ENCODE measurements at regions not wholly inside any gene's neighbourhood (a gene's known extent, or its start where the extent isn't known, plus 50 kb on each side); places are given as distances from the start of the nearest gene placed in this dataset.
"Not testable (repeated sequence)": the region's sequence is repeated elsewhere in the genome, so short reads cannot be mapped to it uniquely, and the experiment has no call there.

GRCh38 chr2:180240774-180241173, 233.7 kb upstream of the CWC22 start:
- Histone ChIP-seq H3K4me1 (no peaks in the 10 kb centered on the region), H3K9me3 (no peaks in the 10 kb centered on the region), H3K36me3 (no peaks in the 10 kb centered on the region), H3K4me3 (no peak overlapping the region), H3K27me3 (no peaks in the 10 kb centered on the region), H3K27ac (no peak overlapping the region)
- intact Hi-C loops (cut with DNase I): no loop called here
- TF ChIP-seq POLR2A (IDR thresholded peaks at IDR 0.05): no peak
- TF ChIP-seq, protein P1, sequence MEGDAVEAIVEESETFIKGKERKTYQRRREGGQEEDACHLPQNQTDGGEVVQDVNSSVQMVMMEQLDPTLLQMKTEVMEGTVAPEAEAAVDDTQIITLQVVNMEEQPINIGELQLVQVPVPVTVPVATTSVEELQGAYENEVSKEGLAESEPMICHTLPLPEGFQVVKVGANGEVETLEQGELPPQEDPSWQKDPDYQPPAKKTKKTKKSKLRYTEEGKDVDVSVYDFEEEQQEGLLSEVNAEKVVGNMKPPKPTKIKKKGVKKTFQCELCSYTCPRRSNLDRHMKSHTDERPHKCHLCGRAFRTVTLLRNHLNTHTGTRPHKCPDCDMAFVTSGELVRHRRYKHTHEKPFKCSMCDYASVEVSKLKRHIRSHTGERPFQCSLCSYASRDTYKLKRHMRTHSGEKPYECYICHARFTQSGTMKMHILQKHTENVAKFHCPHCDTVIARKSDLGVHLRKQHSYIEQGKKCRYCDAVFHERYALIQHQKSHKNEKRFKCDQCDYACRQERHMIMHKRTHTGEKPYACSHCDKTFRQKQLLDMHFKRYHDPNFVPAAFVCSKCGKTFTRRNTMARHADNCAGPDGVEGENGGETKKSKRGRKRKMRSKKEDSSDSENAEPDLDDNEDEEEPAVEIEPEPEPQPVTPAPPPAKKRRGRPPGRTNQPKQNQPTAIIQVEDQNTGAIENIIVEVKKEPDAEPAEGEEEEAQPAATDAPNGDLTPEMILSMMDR (IDR thresholded peaks at IDR 0.05): no peak
- no peak for TF ChIP-seq POLR2AphosphoS5 (IDR thresholded peaks at IDR 0.05)
- TF ChIP-seq EP300 (IDR thresholded peaks at IDR 0.05): no peak
- DNase-seq: no peak

DNA sequence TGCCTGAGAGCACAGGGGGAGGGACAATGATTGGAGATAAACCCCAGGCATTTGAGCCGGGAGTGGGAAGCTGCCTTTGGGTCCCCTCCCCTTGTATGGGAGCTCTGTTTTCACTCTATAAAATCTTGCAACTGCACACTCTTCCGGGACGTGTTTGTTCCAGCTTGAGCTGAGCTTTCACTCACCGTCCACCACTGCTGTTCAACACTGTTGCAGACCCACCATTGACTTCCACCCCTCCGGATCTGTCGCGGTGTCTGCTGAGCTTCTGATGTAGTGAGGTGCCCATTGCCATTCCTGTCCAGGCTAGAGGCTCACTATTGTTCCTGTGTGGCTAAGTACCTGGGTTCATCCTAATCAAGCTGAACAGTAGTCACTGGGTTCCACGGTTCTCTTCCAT, 231.6 kb upstream of the CWC22 start:
- Histone ChIP-seq H3K27me3 (no peaks in the 10 kb centered on the region), H3K4me3 (no peak overlapping the region), H3K4me1 (no peaks in the 10 kb centered on the region), H3K9me3 (no peaks in the 10 kb centered on the region), H3K27ac (no peak overlapping the region), H3K36me3 (no peaks in the 10 kb centered on the region)
- intact Hi-C loops (cut with DNase I): no loop called here
- TF ChIP-seq POLR2AphosphoS5 (IDR thresholded peaks at IDR 0.05) (no peak), EP300 (IDR thresholded peaks at IDR 0.05) (no peak), POLR2A (IDR thresholded peaks at IDR 0.05) (no peak)
- TF ChIP-seq, protein P1 (IDR thresholded peaks at IDR 0.05): no peak
- WGBS, 2 donors: 91 to 96% methylated on average over 8 of the region's 8 CpGs
- DNase-seq: no peak

- H3K9me3 ChIP-seq; H3K4me3 ChIP-seq; H3K27ac ChIP-seq; H3K36me3 ChIP-seq; intact Hi-C loops (cut with DNase I); DNase-seq; H3K4me1 ChIP-seq; H3K27me3 ChIP-seq: not testable (repeated sequence)
- 88 to 93% methylated on average over 3 of the region's 3 CpGs for WGBS, 2 donors
These were observed 229.0 kb upstream of the CWC22 start for GRCh38 chr2:180236061-180236460.

DNA sequence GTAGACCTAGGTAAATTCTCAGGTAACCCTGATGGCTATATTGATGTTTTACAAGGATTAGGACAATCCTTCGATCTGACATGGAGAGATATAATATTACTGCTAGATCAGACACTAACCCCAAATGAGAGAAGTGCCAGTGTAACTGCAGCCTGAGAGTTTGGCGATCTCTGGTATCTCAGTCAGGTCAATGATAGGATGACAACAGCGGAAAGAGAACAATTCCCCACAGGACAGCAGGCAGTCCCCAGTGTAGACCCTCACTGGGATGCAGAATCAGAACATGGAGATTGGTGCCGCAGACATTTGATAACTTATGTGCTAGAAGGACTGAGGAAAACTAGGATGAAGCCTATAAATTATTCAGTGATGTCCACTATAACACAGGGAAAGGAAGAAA, 228.4 kb upstream of the CWC22 start:
- H3K36me3 ChIP-seq; H3K27me3 ChIP-seq; H3K4me1 ChIP-seq; DNase-seq; H3K4me3 ChIP-seq; H3K27ac ChIP-seq; H3K9me3 ChIP-seq; intact Hi-C loops (cut with DNase I): not testable (repeated sequence)
- WGBS, 2 donors: 95 to 96% methylated on average over 4 of the region's 4 CpGs

- H3K27me3 ChIP-seq; H3K27ac ChIP-seq; DNase-seq; intact Hi-C loops (cut with DNase I); H3K4me1 ChIP-seq; H3K36me3 ChIP-seq; H3K4me3 ChIP-seq; H3K9me3 ChIP-seq: not testable (repeated sequence)
- 97% methylated on average over 5 of the region's 5 CpGs for WGBS, 2 donors
These were observed 227.9 kb upstream of the CWC22 start for GRCh38 chr2:180234991-180235390.

- no peaks in the 10 kb centered on the region for H3K27me3 ChIP-seq
- intact Hi-C loops (cut with DNase I): no loop called here
- no peaks in the 10 kb centered on the region for H3K9me3 ChIP-seq
- TF ChIP-seq, protein P1 (IDR thresholded peaks at IDR 0.05): no peak
- TF ChIP-seq POLR2A (IDR thresholded peaks at IDR 0.05): no peak
- TF ChIP-seq EP300 (IDR thresholded peaks at IDR 0.05): no peak
- no peak for TF ChIP-seq POLR2AphosphoS5 (IDR thresholded peaks at IDR 0.05)
- no peak overlapping the region for H3K27ac ChIP-seq
- H3K4me1 ChIP-seq: no peaks in the 10 kb centered on the region
- H3K36me3 ChIP-seq: no peaks in the 10 kb centered on the region
- no peak overlapping the region for H3K4me3 ChIP-seq
- no peak for DNase-seq
- WGBS, 2 donors: 16 to 58% methylated on average over 1 of the region's 1 CpG
These were observed 223.9 kb upstream of the CWC22 start for GRCh38 chr2:180231015-180231414.

All from sigmoid colon (tissue), 6 donors.